Astrocyte (in vitro differentiated cells and primary cell): ENCODE measurements at regions not wholly inside any gene's neighbourhood (a gene's known extent, or its start where the extent isn't known, plus 50 kb on each side); places are given as distances from the start of the nearest gene placed in this dataset.

Source experiments
- DNase-seq: peaks from one replicate; pipeline ENCODE4 v3.0.0-alpha.2; 2010; ENCODE audit warnings: low read depth
- FAIRE-seq: peaks from 2 replicates; lab custom pipeline; 2011; peaks lifted over from hg19 to GRCh38; lab: Jason Lieb, UNC
- H2AFZ ChIP-seq: 2 replicates; pipeline ENCODE4 v1.6.0; 2012; ENCODE audit warnings: low read depth, low read length, inconsistent platforms
- H3K27ac ChIP-seq: 2 replicates; pipeline ENCODE4 v1.5.1; 2011; ENCODE audit warnings: low read depth, low read length, inconsistent platforms
- H3K27me3 ChIP-seq: 2 replicates; pipeline ENCODE4 v1.6.0; 2011; ENCODE audit warnings: low read length, inconsistent platforms; ENCODE audit not compliant: insufficient read depth
- H3K36me3 ChIP-seq: 2 replicates; pipeline ENCODE4 v1.5.1; 2011; ENCODE audit warnings: low read length, inconsistent platforms; ENCODE audit not compliant: insufficient read depth
- H3K4me1 ChIP-seq: 2 replicates; pipeline ENCODE4 v1.5.1; 2011; ENCODE audit warnings: low read length, inconsistent platforms; ENCODE audit not compliant: insufficient read depth
- H3K4me2 ChIP-seq: 2 replicates; pipeline ENCODE4 v1.6.0; 2012; ENCODE audit warnings: low read length, inconsistent platforms
- H3K4me3 ChIP-seq: 2 replicates; pipeline ENCODE4 v1.5.1; 2011; ENCODE audit warnings: low read depth, mild to moderate bottlenecking, low read length, inconsistent platforms; ENCODE audit not compliant: insufficient read depth
- H3K79me2 ChIP-seq: 2 replicates; pipeline ENCODE4 v1.6.0; 2012; ENCODE audit warnings: mild to moderate bottlenecking, low read length, inconsistent platforms; ENCODE audit not compliant: insufficient read depth
- H3K9ac ChIP-seq: 2 replicates; pipeline ENCODE4 v1.6.0; 2012; ENCODE audit warnings: mild to moderate bottlenecking, low read length, inconsistent platforms
- H3K9me3 ChIP-seq: 2 replicates; pipeline ENCODE4 v1.5.1; 2012; ENCODE audit warnings: low read depth, mild to moderate bottlenecking, low read length, inconsistent platforms; ENCODE audit not compliant: insufficient read depth
- H4K20me1 ChIP-seq: 2 replicates; pipeline ENCODE4 v1.6.0; 2012; ENCODE audit warnings: low read length, inconsistent platforms; ENCODE audit not compliant: insufficient read depth
- H3K27ac Mint-ChIP-seq: one replicate; pipeline ENCODE4 v1.8.0; 2021; ENCODE audit warnings: mild to moderate bottlenecking, mixed read lengths; ENCODE audit not compliant: unreplicated experiment
- H3K27me3 Mint-ChIP-seq: one replicate; pipeline ENCODE4 v1.8.0; 2021; ENCODE audit warnings: low read depth, mixed read lengths; ENCODE audit not compliant: unreplicated experiment
- H3K36me3 Mint-ChIP-seq: one replicate; pipeline ENCODE4 v1.8.0; 2021; ENCODE audit warnings: low read depth, mixed read lengths; ENCODE audit not compliant: unreplicated experiment
- H3K4me1 Mint-ChIP-seq: one replicate; pipeline ENCODE4 v1.8.0; 2021; ENCODE audit warnings: low read depth, mixed read lengths; ENCODE audit not compliant: unreplicated experiment
- H3K4me3 Mint-ChIP-seq: one replicate; pipeline ENCODE4 v1.8.0; 2021; ENCODE audit warnings: mild to moderate bottlenecking, moderate library complexity, mixed read lengths; ENCODE audit not compliant: unreplicated experiment
- H3K9me3 Mint-ChIP-seq: one replicate; pipeline ENCODE4 v1.8.0; 2021; ENCODE audit warnings: mild to moderate bottlenecking, mixed read lengths; ENCODE audit not compliant: unreplicated experiment
- EZH2 ChIP-seq: IDR thresholded peaks from 2 replicates; pipeline ENCODE4 v1.6.1; 2012; ENCODE audit warnings: mild to moderate bottlenecking, low read length, inconsistent platforms; ENCODE audit not compliant: insufficient read depth
- TF ChIP-seq, protein P1 (sequence below): IDR thresholded peaks from 2 replicates; pipeline ENCODE4 v1.5.1; 2011; ENCODE audit warnings: low read depth, mild to moderate bottlenecking, inconsistent platforms, low read length, moderate library complexity; ENCODE audit not compliant: insufficient read depth

- Mint-ChIP-seq H3K9me3 (peaks cover 34% of the 10 kb centered on the region), H3K36me3 (no peaks in the 10 kb centered on the region), H3K27ac (no peak overlapping the region), H3K27me3 (peaks cover 6% of the 10 kb centered on the region), H3K4me3 (no peak overlapping the region), H3K4me1 (no peaks in the 10 kb centered on the region)
- Histone ChIP-seq H3K9me3 (no peaks in the 10 kb centered on the region), H3K27ac (no peak overlapping the region), H3K4me1 (no peaks in the 10 kb centered on the region), H3K9ac (no peak overlapping the region), H3K4me3 (no peak overlapping the region), H4K20me1 (no peaks in the 10 kb centered on the region), H2AFZ (no peak overlapping the region), H3K4me2 (no peak overlapping the region), H3K27me3 (peaks cover 2% of the 10 kb centered on the region), H3K36me3 (no peaks in the 10 kb centered on the region), H3K79me2 (no peaks in the 10 kb centered on the region)
- DNase-seq (no peak), FAIRE-seq (no peak)
- TF ChIP-seq, protein P1, sequence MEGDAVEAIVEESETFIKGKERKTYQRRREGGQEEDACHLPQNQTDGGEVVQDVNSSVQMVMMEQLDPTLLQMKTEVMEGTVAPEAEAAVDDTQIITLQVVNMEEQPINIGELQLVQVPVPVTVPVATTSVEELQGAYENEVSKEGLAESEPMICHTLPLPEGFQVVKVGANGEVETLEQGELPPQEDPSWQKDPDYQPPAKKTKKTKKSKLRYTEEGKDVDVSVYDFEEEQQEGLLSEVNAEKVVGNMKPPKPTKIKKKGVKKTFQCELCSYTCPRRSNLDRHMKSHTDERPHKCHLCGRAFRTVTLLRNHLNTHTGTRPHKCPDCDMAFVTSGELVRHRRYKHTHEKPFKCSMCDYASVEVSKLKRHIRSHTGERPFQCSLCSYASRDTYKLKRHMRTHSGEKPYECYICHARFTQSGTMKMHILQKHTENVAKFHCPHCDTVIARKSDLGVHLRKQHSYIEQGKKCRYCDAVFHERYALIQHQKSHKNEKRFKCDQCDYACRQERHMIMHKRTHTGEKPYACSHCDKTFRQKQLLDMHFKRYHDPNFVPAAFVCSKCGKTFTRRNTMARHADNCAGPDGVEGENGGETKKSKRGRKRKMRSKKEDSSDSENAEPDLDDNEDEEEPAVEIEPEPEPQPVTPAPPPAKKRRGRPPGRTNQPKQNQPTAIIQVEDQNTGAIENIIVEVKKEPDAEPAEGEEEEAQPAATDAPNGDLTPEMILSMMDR = no peak
- TF ChIP-seq EZH2 = no peak
Observed at GRCh38 chr21:41576013-41576615, 68.2 kb upstream of the TMPRSS2 start.

DNA sequence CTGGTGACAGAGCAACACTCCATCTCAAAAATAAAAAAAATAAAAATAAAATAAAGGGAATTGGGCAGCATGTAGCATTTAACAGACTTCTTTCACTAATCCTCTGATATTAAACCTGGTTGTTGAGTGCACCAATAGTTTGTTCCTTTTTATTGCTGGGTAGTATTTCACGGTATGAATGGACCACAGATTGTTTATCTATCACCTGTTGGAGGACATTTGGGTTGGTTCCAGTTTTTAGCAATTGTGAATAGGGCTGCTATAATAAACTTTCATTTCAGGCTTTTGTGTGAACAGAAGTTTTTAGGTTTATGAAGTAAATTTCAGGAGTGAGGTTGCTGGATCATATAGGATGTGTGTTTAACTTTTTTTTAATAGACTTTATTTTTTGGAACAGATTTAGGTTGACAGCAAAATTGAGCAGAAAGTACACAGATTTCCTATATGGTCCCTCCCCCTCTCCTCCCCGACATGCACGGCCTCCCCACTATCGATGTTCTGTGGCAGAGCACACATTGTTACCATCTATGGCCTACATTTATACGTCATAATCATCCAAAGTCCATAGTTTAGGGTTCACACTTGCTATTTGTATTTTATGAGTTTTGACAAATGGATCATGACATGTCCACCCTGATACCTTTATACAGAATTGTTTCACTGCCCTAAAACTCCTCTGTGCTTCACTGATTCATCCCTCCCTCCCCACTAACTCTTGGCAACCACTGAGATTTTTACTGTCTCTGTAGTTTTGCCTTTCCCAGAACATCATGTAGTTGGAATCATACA, 66.1 kb upstream of the TMPRSS2 start:
- Histone ChIP-seq H3K4me2 (no peak overlapping the region), H3K27me3 (no peaks in the 10 kb centered on the region), H2AFZ (no peak overlapping the region), H3K4me3 (no peak overlapping the region), H3K36me3 (no peaks in the 10 kb centered on the region), H3K9ac (no peak overlapping the region), H3K27ac (no peak overlapping the region), H3K4me1 (no peaks in the 10 kb centered on the region), H3K79me2 (no peaks in the 10 kb centered on the region), H3K9me3 (no peaks in the 10 kb centered on the region), H4K20me1 (no peaks in the 10 kb centered on the region)
- Mint-ChIP-seq H3K27me3 (peaks cover 8% of the 10 kb centered on the region), H3K9me3 (peaks cover 30% of the 10 kb centered on the region), H3K36me3 (no peaks in the 10 kb centered on the region), H3K4me1 (no peaks in the 10 kb centered on the region), H3K27ac (no peak overlapping the region), H3K4me3 (no peak overlapping the region)
- DNase-seq (no peak), FAIRE-seq (no peak)
- no peak for TF ChIP-seq EZH2
- TF ChIP-seq, protein P1 = no peak

- H3K27ac Mint-ChIP-seq = no peak overlapping the region
- DNase-seq = no peak
- H3K27ac ChIP-seq = no peak overlapping the region
- peaks cover 22% of the 10 kb centered on the region for H3K27me3 Mint-ChIP-seq
- no peak overlapping the region for H3K4me2 ChIP-seq
- peaks cover 21% of the 10 kb centered on the region for H3K9me3 Mint-ChIP-seq
- H3K36me3 Mint-ChIP-seq = no peaks in the 10 kb centered on the region
- H3K9ac ChIP-seq = no peak overlapping the region
- H3K36me3 ChIP-seq = no peaks in the 10 kb centered on the region
- no peaks in the 10 kb centered on the region for H3K4me1 ChIP-seq
- no peaks in the 10 kb centered on the region for H4K20me1 ChIP-seq
- TF ChIP-seq, protein P1 = no peak
- TF ChIP-seq EZH2 = no peak
- H2AFZ ChIP-seq = no peak overlapping the region
- H3K4me1 Mint-ChIP-seq = no peaks in the 10 kb centered on the region
- no peak overlapping the region for H3K4me3 Mint-ChIP-seq
- no peaks in the 10 kb centered on the region for H3K27me3 ChIP-seq
- FAIRE-seq = no peak
- no peak overlapping the region for H3K4me3 ChIP-seq
- no peaks in the 10 kb centered on the region for H3K79me2 ChIP-seq
- no peaks in the 10 kb centered on the region for H3K9me3 ChIP-seq
Observed at GRCh38 chr21:41571938-41572510, 64.1 kb upstream of the TMPRSS2 start.
